ENCODE measurements at regions not wholly inside any gene's neighbourhood (a gene's known extent, or its start where the extent isn't known, plus 50 kb on each side); places are given as distances from the start of the nearest gene placed in this dataset.

DNA sequence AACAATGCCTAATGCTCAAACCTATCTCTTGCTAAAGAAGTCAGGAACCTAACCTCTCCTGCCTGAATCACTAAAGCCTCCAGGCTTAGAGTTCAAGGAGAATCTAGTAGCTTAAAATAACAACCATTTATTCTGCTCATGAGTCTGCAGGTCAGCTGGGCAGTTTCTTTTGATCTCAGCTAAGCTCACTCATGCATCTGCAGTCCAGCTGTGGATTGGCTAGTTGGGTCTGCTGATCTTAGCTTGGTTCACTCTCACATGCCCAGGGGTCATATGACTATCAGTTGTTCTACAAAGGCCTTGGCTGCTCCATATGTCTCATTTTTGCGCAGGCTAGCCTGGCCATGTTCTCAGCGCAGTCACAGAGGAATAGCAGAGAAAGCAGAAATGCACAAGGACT lies 109.2 kb upstream of the STT3B start (continued):
- TF ChIP-seq, protein P1, sequence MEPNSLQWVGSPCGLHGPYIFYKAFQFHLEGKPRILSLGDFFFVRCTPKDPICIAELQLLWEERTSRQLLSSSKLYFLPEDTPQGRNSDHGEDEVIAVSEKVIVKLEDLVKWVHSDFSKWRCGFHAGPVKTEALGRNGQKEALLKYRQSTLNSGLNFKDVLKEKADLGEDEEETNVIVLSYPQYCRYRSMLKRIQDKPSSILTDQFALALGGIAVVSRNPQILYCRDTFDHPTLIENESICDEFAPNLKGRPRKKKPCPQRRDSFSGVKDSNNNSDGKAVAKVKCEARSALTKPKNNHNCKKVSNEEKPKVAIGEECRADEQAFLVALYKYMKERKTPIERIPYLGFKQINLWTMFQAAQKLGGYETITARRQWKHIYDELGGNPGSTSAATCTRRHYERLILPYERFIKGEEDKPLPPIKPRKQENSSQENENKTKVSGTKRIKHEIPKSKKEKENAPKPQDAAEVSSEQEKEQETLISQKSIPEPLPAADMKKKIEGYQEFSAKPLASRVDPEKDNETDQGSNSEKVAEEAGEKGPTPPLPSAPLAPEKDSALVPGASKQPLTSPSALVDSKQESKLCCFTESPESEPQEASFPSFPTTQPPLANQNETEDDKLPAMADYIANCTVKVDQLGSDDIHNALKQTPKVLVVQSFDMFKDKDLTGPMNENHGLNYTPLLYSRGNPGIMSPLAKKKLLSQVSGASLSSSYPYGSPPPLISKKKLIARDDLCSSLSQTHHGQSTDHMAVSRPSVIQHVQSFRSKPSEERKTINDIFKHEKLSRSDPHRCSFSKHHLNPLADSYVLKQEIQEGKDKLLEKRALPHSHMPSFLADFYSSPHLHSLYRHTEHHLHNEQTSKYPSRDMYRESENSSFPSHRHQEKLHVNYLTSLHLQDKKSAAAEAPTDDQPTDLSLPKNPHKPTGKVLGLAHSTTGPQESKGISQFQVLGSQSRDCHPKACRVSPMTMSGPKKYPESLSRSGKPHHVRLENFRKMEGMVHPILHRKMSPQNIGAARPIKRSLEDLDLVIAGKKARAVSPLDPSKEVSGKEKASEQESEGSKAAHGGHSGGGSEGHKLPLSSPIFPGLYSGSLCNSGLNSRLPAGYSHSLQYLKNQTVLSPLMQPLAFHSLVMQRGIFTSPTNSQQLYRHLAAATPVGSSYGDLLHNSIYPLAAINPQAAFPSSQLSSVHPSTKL (CRISPR knock-in tag; IDR thresholded peaks at IDR 0.05) = peak; percentile 68
- TF ChIP-seq, protein P2, sequence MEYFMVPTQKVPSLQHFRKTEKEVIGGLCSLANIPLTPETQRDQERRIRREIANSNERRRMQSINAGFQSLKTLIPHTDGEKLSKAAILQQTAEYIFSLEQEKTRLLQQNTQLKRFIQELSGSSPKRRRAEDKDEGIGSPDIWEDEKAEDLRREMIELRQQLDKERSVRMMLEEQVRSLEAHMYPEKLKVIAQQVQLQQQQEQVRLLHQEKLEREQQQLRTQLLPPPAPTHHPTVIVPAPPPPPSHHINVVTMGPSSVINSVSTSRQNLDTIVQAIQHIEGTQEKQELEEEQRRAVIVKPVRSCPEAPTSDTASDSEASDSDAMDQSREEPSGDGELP (IDR thresholded peaks at IDR 0.05; ENCODE audit: borderline replicate concordance, low read depth) = peak; percentile 83
- TF ChIP-seq SP1 (IDR thresholded peaks at IDR 0.05) = no peak
- no peak for TF ChIP-seq SP1 (CRISPR knock-in tag; IDR thresholded peaks at IDR 0.05)
- TF ChIP-seq, protein P3, sequence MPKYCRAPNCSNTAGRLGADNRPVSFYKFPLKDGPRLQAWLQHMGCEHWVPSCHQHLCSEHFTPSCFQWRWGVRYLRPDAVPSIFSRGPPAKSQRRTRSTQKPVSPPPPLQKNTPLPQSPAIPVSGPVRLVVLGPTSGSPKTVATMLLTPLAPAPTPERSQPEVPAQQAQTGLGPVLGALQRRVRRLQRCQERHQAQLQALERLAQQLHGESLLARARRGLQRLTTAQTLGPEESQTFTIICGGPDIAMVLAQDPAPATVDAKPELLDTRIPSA (CRISPR knock-in tag; IDR thresholded peaks at IDR 0.05; ENCODE audit: borderline replicate concordance) = no peak
- no peak for TF ChIP-seq ZNF207 (IDR thresholded peaks at IDR 0.05; ENCODE audit: borderline replicate concordance)
- 0 out of 2 replicates have a peak, but pooled peaks have one; percentile 22 for TF ChIP-seq NR2F6 (IDR thresholded peaks at IDR 0.05)
- TF ChIP-seq NR2F6 (CRISPR knock-in tag; IDR thresholded peaks at IDR 0.05) = no peak
- TF ChIP-seq, protein P4, sequence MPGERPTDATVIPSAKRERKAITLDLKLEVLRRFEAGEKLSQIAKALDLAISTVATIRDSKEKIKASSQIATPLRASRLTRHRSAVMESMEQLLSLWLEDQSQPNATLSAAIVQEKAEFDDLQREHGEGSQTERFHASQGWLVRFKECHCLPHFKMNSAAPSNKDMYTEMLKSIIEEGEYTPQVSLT (CRISPR knock-in tag; IDR thresholded peaks at IDR 0.05; ENCODE audit: borderline replicate concordance, low read depth) = no peak
- no peak for TF ChIP-seq CEBPG (CRISPR knock-in tag; IDR thresholded peaks at IDR 0.05)
- TF ChIP-seq ZMYM4 (CRISPR knock-in tag; IDR thresholded peaks at IDR 0.05) = peak; percentile 92
- TF ChIP-seq, protein P5, sequence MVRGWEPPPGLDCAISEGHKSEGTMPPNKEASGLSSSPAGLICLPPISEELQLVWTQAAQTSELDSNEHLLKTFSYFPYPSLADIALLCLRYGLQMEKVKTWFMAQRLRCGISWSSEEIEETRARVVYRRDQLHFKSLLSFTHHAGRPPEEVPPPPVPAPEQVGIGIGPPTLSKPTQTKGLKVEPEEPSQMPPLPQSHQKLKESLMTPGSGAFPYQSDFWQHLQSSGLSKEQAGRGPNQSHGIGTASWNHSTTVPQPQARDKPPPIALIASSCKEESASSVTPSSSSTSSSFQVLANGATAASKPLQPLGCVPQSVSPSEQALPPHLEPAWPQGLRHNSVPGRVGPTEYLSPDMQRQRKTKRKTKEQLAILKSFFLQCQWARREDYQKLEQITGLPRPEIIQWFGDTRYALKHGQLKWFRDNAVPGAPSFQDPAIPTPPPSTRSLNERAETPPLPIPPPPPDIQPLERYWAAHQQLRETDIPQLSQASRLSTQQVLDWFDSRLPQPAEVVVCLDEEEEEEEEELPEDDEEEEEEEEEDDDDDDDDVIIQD (CRISPR knock-in tag; IDR thresholded peaks at IDR 0.05; ENCODE audit: low read depth) = peak; percentile 53; the same call in 1 of the 2 replicates
- no peak for TF ChIP-seq AGO2 (optimal IDR thresholded peaks at IDR 0.05; ENCODE audit: low read depth, low read length)
- peak; percentile 80 for TF ChIP-seq POGZ (CRISPR knock-in tag; IDR thresholded peaks at IDR 0.05)
- TF ChIP-seq, protein P6, sequence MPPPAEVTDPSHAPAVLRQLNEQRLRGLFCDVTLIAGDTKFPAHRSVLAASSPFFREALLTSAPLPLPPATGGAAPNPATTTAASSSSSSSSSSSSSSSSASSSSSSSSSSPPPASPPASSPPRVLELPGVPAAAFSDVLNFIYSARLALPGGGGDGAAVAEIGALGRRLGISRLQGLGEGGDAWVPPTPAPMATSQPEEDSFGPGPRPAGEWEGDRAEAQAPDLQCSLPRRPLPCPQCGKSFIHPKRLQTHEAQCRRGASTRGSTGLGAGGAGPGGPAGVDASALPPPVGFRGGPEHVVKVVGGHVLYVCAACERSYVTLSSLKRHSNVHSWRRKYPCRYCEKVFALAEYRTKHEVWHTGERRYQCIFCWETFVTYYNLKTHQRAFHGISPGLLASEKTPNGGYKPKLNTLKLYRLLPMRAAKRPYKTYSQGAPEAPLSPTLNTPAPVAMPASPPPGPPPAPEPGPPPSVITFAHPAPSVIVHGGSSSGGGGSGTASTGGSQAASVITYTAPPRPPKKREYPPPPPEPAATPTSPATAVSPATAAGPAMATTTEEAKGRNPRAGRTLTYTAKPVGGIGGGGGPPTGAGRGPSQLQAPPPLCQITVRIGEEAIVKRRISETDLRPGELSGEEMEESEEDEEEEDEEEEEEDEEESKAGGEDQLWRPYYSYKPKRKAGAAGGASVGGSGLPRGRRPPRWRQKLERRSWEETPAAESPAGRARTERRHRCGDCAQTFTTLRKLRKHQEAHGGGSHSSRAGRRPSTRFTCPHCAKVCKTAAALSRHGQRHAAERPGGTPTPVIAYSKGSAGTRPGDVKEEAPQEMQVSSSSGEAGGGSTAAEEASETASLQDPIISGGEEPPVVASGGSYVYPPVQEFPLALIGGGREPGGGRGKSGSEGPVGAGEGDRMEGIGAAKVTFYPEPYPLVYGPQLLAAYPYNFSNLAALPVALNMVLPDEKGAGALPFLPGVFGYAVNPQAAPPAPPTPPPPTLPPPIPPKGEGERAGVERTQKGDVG (CRISPR knock-in tag; IDR thresholded peaks at IDR 0.05; ENCODE audit: borderline replicate concordance) = no peak
- TF ChIP-seq JUN (CRISPR knock-in tag; IDR thresholded peaks at IDR 0.05) = no peak
- no peak for TF ChIP-seq GATA4 (IDR thresholded peaks at IDR 0.05; ENCODE audit: borderline replicate concordance, low read depth)
- TF ChIP-seq CREM (IDR thresholded peaks at IDR 0.05) = no peak
- TF ChIP-seq CREM (CRISPR knock-in tag; IDR thresholded peaks at IDR 0.05) = no peak
- no peak for TF ChIP-seq ELF4 (CRISPR knock-in tag; IDR thresholded peaks at IDR 0.05; ENCODE audit: borderline replicate concordance)
- no peak for TF ChIP-seq RAD21 (CRISPR knock-in tag; IDR thresholded peaks at IDR 0.05)
- no peak for TF ChIP-seq PRMT3 (CRISPR knock-in tag; IDR thresholded peaks at IDR 0.05; ENCODE audit: borderline replicate concordance, low read depth)

All from HepG2 (cell line).